ENCODE measurements at regions not wholly inside any gene's neighbourhood (a gene's known extent, or its start where the extent isn't known, plus 50 kb on each side); places are given as distances from the start of the nearest gene placed in this dataset.

DNA sequence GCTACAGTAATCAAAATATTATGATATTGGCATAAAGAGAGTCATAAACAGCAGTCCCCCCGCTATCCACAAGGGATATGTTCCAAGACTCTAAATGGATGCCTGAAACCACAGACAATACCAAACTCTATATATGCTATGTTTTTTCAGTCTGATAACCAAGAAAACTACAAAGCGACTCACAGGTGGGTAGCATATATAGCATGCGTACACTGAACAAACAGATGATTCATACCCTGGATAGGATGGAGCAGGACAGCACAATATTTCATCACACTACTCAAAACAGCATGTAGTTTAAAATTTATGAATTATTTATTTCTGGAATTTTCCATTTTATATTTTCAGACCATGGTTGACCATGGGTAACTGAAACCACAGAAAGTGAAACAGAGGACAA lies 87.0 kb upstream of the PPP2R3A start:
- no peak for DNase-seq

DNA sequence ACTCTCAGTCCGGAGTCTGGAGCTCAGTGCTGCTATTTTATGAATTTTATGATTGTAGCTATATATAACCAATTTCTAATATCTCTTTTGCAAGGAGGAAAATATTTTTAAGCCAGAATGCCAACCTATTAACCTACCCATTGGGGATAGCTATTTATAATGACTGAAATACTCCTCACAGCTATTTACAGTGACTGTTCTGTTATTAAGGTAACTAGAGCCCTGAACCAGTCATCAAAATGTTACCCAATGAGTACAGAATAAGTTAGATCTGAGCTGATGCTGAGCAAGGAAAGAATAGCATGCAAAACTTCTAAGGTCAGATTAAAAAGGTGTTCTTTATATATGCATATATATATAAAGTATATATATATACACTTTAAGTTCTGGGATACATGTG lies 79.6 kb upstream of the PPP2R3A start:
- DNase-seq = no peak

GRCh38 chr3:135887220-135887619 lies 78.3 kb upstream of the PPP2R3A start:
- no peak for DNase-seq

- no peak for DNase-seq
These were observed 76.1 kb upstream of the PPP2R3A start for GRCh38 chr3:135889443-135889842.

GRCh38 chr3:135891121-135891520 lies 74.4 kb upstream of the PPP2R3A start:
- no peak for DNase-seq

GRCh38 chr3:135895106-135895733 lies 70.3 kb upstream of the PPP2R3A start:
- no peak for DNase-seq

- no peak for DNase-seq
These were observed 69.8 kb upstream of the PPP2R3A start for GRCh38 chr3:135895734-135896121.

DNA sequence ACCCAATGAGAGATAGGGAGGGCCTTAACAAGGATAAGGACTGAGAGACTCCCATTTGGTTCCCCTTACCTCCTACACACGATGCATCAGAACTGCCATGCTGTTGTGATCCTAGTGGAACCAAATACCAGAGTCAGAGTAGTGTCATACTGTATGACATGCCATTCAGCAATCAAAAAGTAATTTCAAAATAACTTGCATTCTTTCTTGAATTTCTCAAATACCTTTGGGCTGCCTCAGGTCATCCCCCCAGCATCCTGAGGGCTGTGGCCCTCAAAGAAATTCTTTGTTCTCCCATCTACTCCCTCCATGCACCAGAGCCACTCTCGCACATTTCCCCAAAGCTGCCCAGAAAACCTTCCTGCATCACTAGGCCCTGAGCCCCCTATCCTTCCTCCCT lies 68.9 kb upstream of the PPP2R3A start:
- no peak for DNase-seq

DNA sequence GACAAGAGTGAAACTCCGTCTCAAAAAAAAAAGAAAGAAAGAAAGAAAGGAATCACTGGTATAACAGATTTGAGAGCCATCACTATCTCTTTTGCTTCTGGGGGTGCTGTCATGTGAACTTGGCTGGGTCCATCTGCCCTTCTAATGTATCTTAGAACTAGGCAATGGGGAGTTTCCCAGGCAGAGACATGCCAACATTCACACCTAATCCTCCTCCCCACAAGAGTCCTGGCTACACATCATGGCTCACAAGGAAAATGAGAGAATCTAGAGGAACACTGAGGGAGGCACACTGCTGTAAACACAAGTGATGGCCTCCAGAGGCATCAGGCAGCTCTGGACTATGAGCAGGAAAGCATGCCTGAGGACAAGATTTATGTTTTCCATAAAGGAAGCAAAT lies 67.8 kb upstream of the PPP2R3A start:
- no peak for DNase-seq

DNA sequence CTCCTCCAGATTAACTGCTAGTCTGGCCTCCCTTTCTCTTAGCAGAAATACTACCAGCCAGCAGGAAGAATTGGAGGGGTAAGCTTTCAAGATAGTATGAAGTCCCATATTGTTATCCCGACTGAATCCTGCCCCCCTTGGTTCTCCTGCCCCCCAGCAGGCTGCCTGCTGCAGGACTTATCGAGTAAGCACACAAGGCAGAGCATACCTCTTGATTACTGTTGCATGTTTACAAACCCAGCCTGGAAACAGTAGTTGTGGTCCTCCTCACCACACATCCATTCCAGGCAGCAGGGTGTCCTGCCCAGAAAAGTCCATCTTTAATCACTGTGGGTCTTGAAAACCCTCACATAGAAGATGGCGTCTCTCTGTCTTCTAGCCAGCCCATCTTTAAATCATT lies 66.8 kb upstream of the PPP2R3A start:
- DNase-seq = no peak

- DNase-seq = no peak
These were observed 60.3 kb upstream of the PPP2R3A start for GRCh38 chr3:135905058-135905724.

- DNase-seq = no peak
These were observed 57.9 kb upstream of the PPP2R3A start for GRCh38 chr3:135907422-135908165.

DNA sequence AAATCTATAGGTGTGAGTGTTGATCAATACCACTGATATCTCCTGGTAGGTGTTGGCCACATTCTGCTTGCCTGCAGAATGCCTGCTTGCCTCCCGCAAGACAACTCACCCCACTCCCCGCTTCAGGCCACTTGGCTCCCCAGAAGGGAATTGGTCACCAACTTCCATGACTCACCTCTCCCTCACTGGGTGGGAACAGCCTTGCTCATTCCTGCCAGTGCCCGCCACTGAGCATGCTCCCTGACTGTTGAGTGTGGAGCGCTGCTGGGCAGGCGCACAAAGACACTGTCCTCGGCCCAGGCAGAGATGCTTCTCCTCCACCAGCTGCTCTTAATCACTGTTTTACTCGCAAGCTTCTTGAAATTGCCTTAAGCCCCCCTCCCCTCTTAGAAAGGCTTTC lies 57.3 kb upstream of the PPP2R3A start:
- no peak for DNase-seq

GRCh38 chr3:135908737-135909136 lies 56.8 kb upstream of the PPP2R3A start:
- no peak for DNase-seq

DNA sequence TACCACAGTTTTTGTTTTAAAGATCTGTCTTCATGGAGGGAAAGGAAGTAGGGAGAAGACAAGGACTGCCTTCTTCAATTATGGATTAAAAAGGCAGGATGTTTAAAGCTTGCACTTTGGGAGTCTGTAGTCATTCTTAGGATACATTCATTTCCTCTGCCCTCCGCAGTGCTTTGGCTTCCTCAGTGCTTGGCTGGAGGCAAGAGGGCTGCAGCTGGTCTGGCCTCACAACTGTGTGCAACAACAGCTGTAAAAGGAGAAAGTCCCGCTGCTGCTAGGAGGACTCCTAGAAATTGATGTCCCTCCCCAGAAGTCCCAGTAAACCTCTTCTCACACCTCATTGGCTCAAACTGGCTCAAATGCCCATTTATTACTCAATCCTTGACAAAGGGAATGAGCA lies 54.4 kb upstream of the PPP2R3A start:
- no peak for DNase-seq

DNA sequence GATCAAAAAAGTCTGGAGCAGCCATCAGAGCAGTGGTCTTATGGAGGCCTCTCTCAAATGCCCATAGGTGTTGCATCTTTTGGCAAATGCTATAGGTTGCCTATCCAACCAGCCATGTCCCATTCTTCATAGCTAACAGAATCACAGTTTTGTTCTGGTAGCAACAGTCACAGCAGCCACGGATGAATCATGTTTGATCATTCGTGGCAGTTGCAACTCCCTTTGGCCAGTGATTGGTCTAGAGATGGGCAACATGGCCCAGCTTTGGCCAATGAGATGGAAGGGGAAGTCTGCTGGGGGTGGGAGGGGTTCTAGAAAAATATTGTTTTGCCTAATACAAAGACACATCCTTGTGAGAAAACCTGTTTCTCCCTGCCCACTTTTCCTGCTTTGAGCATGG lies 50.3 kb upstream of the PPP2R3A start:
- DNase-seq = no peak
